Muscle of leg (tissue), 3 donors: ENCODE measurements at regions not wholly inside any gene's neighbourhood (a gene's known extent, or its start where the extent isn't known, plus 50 kb on each side); places are given as distances from the start of the nearest gene placed in this dataset.
"Not testable (repeated sequence)": the region's sequence is repeated elsewhere in the genome, so short reads cannot be mapped to it uniquely, and the experiment has no call there.

Source experiments
- DNase-seq: peaks from one replicate; pipeline ENCODE4 v3.0.0; 2013
- H3K27ac ChIP-seq: one replicate; pipeline ENCODE4 v1.5.1; 2013; ENCODE audit warnings: mild to moderate bottlenecking, low read length, control low read depth
- H3K27me3 ChIP-seq: one replicate; pipeline ENCODE4 v1.6.1; 2013; ENCODE audit warnings: low read length; ENCODE audit not compliant: control insufficient read depth, insufficient read depth
- H3K36me3 ChIP-seq: one replicate; pipeline ENCODE4 v1.6.1; 2013; ENCODE audit warnings: low read length; ENCODE audit not compliant: control insufficient read depth, insufficient read depth
- H3K4me1 ChIP-seq: one replicate; pipeline ENCODE4 v1.6.1; 2013; ENCODE audit warnings: low read length; ENCODE audit not compliant: control insufficient read depth, insufficient read depth
- H3K4me3 ChIP-seq: one replicate; pipeline ENCODE4 v1.5.1; 2013; ENCODE audit warnings: low read length, control low read depth
- H3K9me3 ChIP-seq: replicated peaks from 2 replicates; pipeline ENCODE4 v1.6.1; 2013; ENCODE audit warnings: low read depth, low read length; ENCODE audit not compliant: control insufficient read depth
- WGBS: methylation state at CpG from one replicate; pipeline ENCODE4 v1.1.5; 2013; ENCODE audit warnings: missing lambda C conversion rate; ENCODE audit not compliant: insufficient coverage; 5-methylcytosine and 5-hydroxymethylcytosine counted together

- Histone ChIP-seq H3K27ac (no peak overlapping the region), H3K9me3 (peaks cover under 1% of the 10 kb centered on the region), H3K36me3 (no peaks in the 10 kb centered on the region), H3K4me3 (no peak overlapping the region), H3K27me3 (no peaks in the 10 kb centered on the region), H3K4me1 (no peaks in the 10 kb centered on the region)
- no peak for DNase-seq
- 100% methylated on average over 1 of the region's 5 CpGs for WGBS
Measured at GRCh38 chr5:28296254-28297013, 1258.0 kb upstream of the CDH9 start.

- not testable (repeated sequence) for H3K27me3 ChIP-seq, H3K9me3 ChIP-seq, H3K4me3 ChIP-seq, H3K36me3 ChIP-seq, H3K4me1 ChIP-seq, DNase-seq, H3K27ac ChIP-seq
- WGBS, result 65% methylated on average over 10 of the region's 10 CpGs
Measured at GRCh38 chr5:28287021-28287420, 1248.6 kb upstream of the CDH9 start.

GRCh38 chr5:28286566-28286965, 1248.2 kb upstream of the CDH9 start:
- H3K4me3 ChIP-seq, result no peak overlapping the region
- WGBS, result 100% methylated on average over 1 of the region's 5 CpGs
- H3K27ac ChIP-seq, result no peak overlapping the region
- no peak for DNase-seq
- no peaks in the 10 kb centered on the region for H3K36me3 ChIP-seq
- no peaks in the 10 kb centered on the region for H3K27me3 ChIP-seq
- H3K4me1 ChIP-seq, result no peaks in the 10 kb centered on the region
- H3K9me3 ChIP-seq, result peaks cover 2% of the 10 kb centered on the region

GRCh38 chr5:28284788-28285187, 1246.4 kb upstream of the CDH9 start:
- H3K4me3 ChIP-seq, result no peak overlapping the region
- no peak overlapping the region for H3K27ac ChIP-seq
- H3K9me3 ChIP-seq, result peaks cover 2% of the 10 kb centered on the region
- WGBS, result no CpG with 5 or more reads among the region's 2 CpGs
- no peak for DNase-seq
- no peaks in the 10 kb centered on the region for H3K36me3 ChIP-seq
- no peaks in the 10 kb centered on the region for H3K27me3 ChIP-seq
- no peaks in the 10 kb centered on the region for H3K4me1 ChIP-seq

- Histone ChIP-seq H3K4me3 (no peak overlapping the region), H3K27ac (no peak overlapping the region), H3K36me3 (no peaks in the 10 kb centered on the region), H3K4me1 (no peaks in the 10 kb centered on the region), H3K9me3 (no peaks in the 10 kb centered on the region), H3K27me3 (no peaks in the 10 kb centered on the region)
- DNase-seq, result no peak
- no CpG with 5 or more reads among the region's 3 CpGs for WGBS
Measured at GRCh38 chr5:28281351-28281750, 1243.0 kb upstream of the CDH9 start.

- no peak overlapping the region for H3K4me3 ChIP-seq
- no peaks in the 10 kb centered on the region for H3K9me3 ChIP-seq
- H3K27me3 ChIP-seq, result no peaks in the 10 kb centered on the region
- WGBS, result 100% methylated on average over 1 of the region's 4 CpGs
- H3K36me3 ChIP-seq, result no peaks in the 10 kb centered on the region
- H3K27ac ChIP-seq, result no peak overlapping the region
- H3K4me1 ChIP-seq, result no peaks in the 10 kb centered on the region
- DNase-seq, result no peak
Measured at GRCh38 chr5:28275931-28276330, 1237.5 kb upstream of the CDH9 start.

- no peak overlapping the region for H3K4me3 ChIP-seq
- no peak for DNase-seq
- H3K36me3 ChIP-seq, result no peaks in the 10 kb centered on the region
- H3K27me3 ChIP-seq, result no peaks in the 10 kb centered on the region
- WGBS, result 78% methylated on average over 4 of the region's 5 CpGs
- H3K4me1 ChIP-seq, result no peaks in the 10 kb centered on the region
- H3K27ac ChIP-seq, result no peak overlapping the region
- H3K9me3 ChIP-seq, result no peaks in the 10 kb centered on the region
Measured at GRCh38 chr5:28269978-28270377, 1231.6 kb upstream of the CDH9 start.

- H3K4me1 ChIP-seq, result no peaks in the 10 kb centered on the region
- no peaks in the 10 kb centered on the region for H3K36me3 ChIP-seq
- H3K27ac ChIP-seq, result no peak overlapping the region
- no CpG with 5 or more reads among the region's 2 CpGs for WGBS
- no peaks in the 10 kb centered on the region for H3K27me3 ChIP-seq
- H3K4me3 ChIP-seq, result no peak overlapping the region
- DNase-seq, result no peak
- H3K9me3 ChIP-seq, result no peaks in the 10 kb centered on the region
Measured at GRCh38 chr5:28265877-28266276, 1227.5 kb upstream of the CDH9 start.

- Histone ChIP-seq H3K4me3 (no peak overlapping the region), H3K36me3 (no peaks in the 10 kb centered on the region), H3K27ac (no peak overlapping the region), H3K9me3 (peaks cover 2% of the 10 kb centered on the region), H3K27me3 (no peaks in the 10 kb centered on the region), H3K4me1 (no peaks in the 10 kb centered on the region)
- no peak for DNase-seq
Measured at GRCh38 chr5:28254846-28255245, 1216.5 kb upstream of the CDH9 start.

- Histone ChIP-seq H3K9me3 (peaks cover 9% of the 10 kb centered on the region), H3K4me3 (no peak overlapping the region), H3K27me3 (no peaks in the 10 kb centered on the region), H3K36me3 (no peaks in the 10 kb centered on the region), H3K27ac (no peak overlapping the region), H3K4me1 (no peaks in the 10 kb centered on the region)
- WGBS, result 50% methylated on average over 1 of the region's 6 CpGs
- DNase-seq, result no peak
Measured at GRCh38 chr5:28253431-28253830, 1215.0 kb upstream of the CDH9 start.
